Caco-2 (cell line): ENCODE measurements at regions not wholly inside any gene's neighbourhood (a gene's known extent, or its start where the extent isn't known, plus 50 kb on each side); places are given as distances from the start of the nearest gene placed in this dataset.

ENCODE experiments used
- BruUV-seq: library from RNA; stranded (reverse); fragments of 400-500 nt; replicated peaks from 2 replicates; lab custom pipeline; 2021; lab: Mats Ljungman, UMichigan
- CTCF ChIA-PET: fragments of 300-600 bp; sonication (Branson Sonifier 250); formaldehyde crosslinking; loops from one replicate; lab custom pipeline; 2022; ENCODE audit warnings: antibody characterized with exemption; lab: Charles Lee
- POLR2A ChIA-PET: fragments of 300-600 bp; sonication (Branson Sonifier 250); formaldehyde crosslinking; loops from one replicate; lab custom pipeline; 2022; ENCODE audit warnings: antibody characterized with exemption; lab: Charles Lee
- DNase-seq, 2 experiments: peaks; one replicate each; pipeline versions ENCODE4 v3.0.0 to v3.0.0-alpha.2; 2020 to 2022
- H3K27me3 ChIP-seq: replicated peaks from 2 replicates; pipeline ENCODE4 v1.6.0; 2011; ENCODE audit warnings: low read length; ENCODE audit not compliant: control insufficient read depth, insufficient read depth
- H3K36me3 ChIP-seq: 2 replicates; pipeline ENCODE4 v1.5.1; 2011; ENCODE audit warnings: low read length; ENCODE audit not compliant: control insufficient read depth, insufficient read depth
- H3K4me1 ChIP-seq: fragments of 250-450 bp; sonication (Bioruptor Pico); 2 replicates; pipeline ENCODE4 v1.5.1; 2020; ENCODE audit warnings: mild to moderate bottlenecking
- H3K4me3 ChIP-seq: 2 replicates; pipeline ENCODE4 v1.5.1; 2011; ENCODE audit warnings: low read depth, mild to moderate bottlenecking, control low read depth, low read length
- H3K9me3 ChIP-seq: fragments of 250-450 bp; sonication (Bioruptor Pico); 2 replicates; pipeline ENCODE4 v1.5.1; 2020; ENCODE audit warnings: mild to moderate bottlenecking, moderate library complexity
- H3K27ac Mint-ChIP-seq: one replicate; pipeline ENCODE4 v1.8.0; 2022; ENCODE audit warnings: mixed read lengths; ENCODE audit not compliant: unreplicated experiment
- H3K27me3 Mint-ChIP-seq: one replicate; pipeline ENCODE4 v1.8.0; 2022; ENCODE audit warnings: mixed read lengths; ENCODE audit not compliant: insufficient read depth, unreplicated experiment
- H3K36me3 Mint-ChIP-seq: one replicate; pipeline ENCODE4 v1.8.0; 2022; ENCODE audit warnings: mild to moderate bottlenecking, mixed read lengths; ENCODE audit not compliant: insufficient read depth, unreplicated experiment
- H3K4me1 Mint-ChIP-seq: one replicate; pipeline ENCODE4 v1.8.0; 2022; ENCODE audit warnings: low read depth, mixed read lengths; ENCODE audit not compliant: unreplicated experiment
- H3K4me3 Mint-ChIP-seq: one replicate; pipeline ENCODE4 v1.8.0; 2022; ENCODE audit warnings: mild to moderate bottlenecking, moderate library complexity, mixed read lengths; ENCODE audit not compliant: unreplicated experiment
- H3K9me3 Mint-ChIP-seq: one replicate; pipeline ENCODE4 v1.8.0; 2022; ENCODE audit warnings: mixed read lengths; ENCODE audit not compliant: unreplicated experiment
- intact Hi-C: fragments of 100-400 bp; cut with micrococcal nuclease; formaldehyde crosslinking; loops from one replicate; pipeline ENCODE4 v1.10.0; 2022; ENCODE audit not compliant: unreplicated experiment
- TF ChIP-seq, protein P1 (sequence below), 2 experiments: fragments of 200-600 bp in 1 of 2; IDR thresholded peaks; 1 replicate in 1 of 2; 2 replicates in 1 of 2; pipeline versions ENCODE4 v1.5.1 to v1.8.0; 2011 to 2022; ENCODE audit warnings: antibody characterized with exemption in 1 of 2, control low read depth in 1 of 2, inconsistent platforms in 1 of 2, low read depth in 1 of 2, low read length in 1 of 2, mild to moderate bottlenecking in 1 of 2, moderate library complexity in 1 of 2; ENCODE audit not compliant: insufficient read depth in 1 of 2, severe bottlenecking in 1 of 2, unreplicated experiment in 1 of 2

DNA sequence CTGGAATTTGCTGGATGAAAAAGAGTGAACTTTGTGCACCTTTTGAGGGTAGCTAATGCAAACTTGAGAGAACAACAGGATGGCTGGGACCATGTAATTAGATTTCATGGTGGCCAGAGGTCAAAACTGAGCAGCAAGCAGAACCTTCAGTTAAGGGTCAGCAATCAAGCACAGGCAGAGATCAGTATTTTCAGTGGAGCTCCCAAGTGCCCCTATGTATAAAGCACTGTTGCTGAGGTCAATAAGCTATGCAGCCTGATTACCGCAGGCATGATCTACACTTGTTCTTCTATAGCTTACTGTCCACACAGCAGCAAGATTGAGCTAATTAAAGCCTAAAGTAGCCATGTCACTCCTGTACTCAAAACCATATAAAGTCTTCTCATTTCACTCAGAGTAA, 62.1 kb upstream of the TMC1 start:
- H3K36me3 Mint-ChIP-seq, result no peaks in the 10 kb centered on the region
- Histone ChIP-seq H3K9me3 (no peaks in the 10 kb centered on the region), H3K36me3 (no peaks in the 10 kb centered on the region), H3K4me3 (no peak overlapping the region), H3K27me3 (no peaks in the 10 kb centered on the region), H3K4me1 (peaks cover 15% of the 10 kb centered on the region)
- DNase-seq, result no peak
- intact Hi-C loops, result no loop called here
- no peaks in the 10 kb centered on the region for H3K4me1 Mint-ChIP-seq
- no peaks in the 10 kb centered on the region for H3K9me3 Mint-ChIP-seq
- POLR2A ChIA-PET, result no interaction called here
- TF ChIP-seq, protein P1, sequence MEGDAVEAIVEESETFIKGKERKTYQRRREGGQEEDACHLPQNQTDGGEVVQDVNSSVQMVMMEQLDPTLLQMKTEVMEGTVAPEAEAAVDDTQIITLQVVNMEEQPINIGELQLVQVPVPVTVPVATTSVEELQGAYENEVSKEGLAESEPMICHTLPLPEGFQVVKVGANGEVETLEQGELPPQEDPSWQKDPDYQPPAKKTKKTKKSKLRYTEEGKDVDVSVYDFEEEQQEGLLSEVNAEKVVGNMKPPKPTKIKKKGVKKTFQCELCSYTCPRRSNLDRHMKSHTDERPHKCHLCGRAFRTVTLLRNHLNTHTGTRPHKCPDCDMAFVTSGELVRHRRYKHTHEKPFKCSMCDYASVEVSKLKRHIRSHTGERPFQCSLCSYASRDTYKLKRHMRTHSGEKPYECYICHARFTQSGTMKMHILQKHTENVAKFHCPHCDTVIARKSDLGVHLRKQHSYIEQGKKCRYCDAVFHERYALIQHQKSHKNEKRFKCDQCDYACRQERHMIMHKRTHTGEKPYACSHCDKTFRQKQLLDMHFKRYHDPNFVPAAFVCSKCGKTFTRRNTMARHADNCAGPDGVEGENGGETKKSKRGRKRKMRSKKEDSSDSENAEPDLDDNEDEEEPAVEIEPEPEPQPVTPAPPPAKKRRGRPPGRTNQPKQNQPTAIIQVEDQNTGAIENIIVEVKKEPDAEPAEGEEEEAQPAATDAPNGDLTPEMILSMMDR (IDR thresholded peaks at IDR 0.05; ENCODE audit: insufficient read depth in 1 of 2, low read depth in 1 of 2, low read length in 1 of 2, severe bottlenecking in 1 of 2, unreplicated experiment in 1 of 2), result no peak
- BruUV-seq, result no TSS peak
- CTCF ChIA-PET, result no interaction called here
- H3K4me3 Mint-ChIP-seq, result no peak overlapping the region
- H3K27me3 Mint-ChIP-seq, result no peaks in the 10 kb centered on the region
- H3K27ac Mint-ChIP-seq, result no peak overlapping the region

DNA sequence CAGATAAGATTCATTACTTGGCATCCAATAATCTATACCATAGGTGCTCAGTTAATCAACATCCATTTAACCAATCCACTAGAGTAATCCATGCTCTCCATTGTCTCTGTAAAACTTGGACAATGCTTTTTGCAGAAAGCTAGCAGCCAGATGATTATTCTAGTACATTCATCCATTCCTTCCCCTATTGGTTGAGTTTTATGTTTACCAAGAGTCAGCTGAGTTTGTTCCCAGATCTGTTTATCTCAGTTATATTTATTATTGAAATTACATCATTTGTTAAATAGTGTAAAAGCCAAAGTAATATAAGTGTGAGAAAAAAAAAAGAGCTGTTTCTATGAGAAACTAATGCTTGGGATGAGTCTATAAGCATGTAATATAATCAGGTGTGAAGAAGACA, 63.3 kb upstream of the TMC1 start:
- intact Hi-C loops, result no loop called here
- no TSS peak for BruUV-seq
- no peaks in the 10 kb centered on the region for H3K36me3 Mint-ChIP-seq
- CTCF ChIA-PET, result no interaction called here
- peaks cover 15% of the 10 kb centered on the region for H3K4me1 ChIP-seq
- no peaks in the 10 kb centered on the region for H3K36me3 ChIP-seq
- no peaks in the 10 kb centered on the region for H3K9me3 Mint-ChIP-seq
- no peak overlapping the region for H3K27ac Mint-ChIP-seq
- H3K4me1 Mint-ChIP-seq, result no peaks in the 10 kb centered on the region
- TF ChIP-seq, protein P1 (IDR thresholded peaks at IDR 0.05; ENCODE audit: insufficient read depth in 1 of 2, low read depth in 1 of 2, low read length in 1 of 2, severe bottlenecking in 1 of 2, unreplicated experiment in 1 of 2), result no peak
- H3K4me3 ChIP-seq, result no peak overlapping the region
- no peak overlapping the region for H3K4me3 Mint-ChIP-seq
- no peaks in the 10 kb centered on the region for H3K9me3 ChIP-seq
- no peaks in the 10 kb centered on the region for H3K27me3 ChIP-seq
- no peaks in the 10 kb centered on the region for H3K27me3 Mint-ChIP-seq
- no peak for DNase-seq
- POLR2A ChIA-PET, result no interaction called here

DNA sequence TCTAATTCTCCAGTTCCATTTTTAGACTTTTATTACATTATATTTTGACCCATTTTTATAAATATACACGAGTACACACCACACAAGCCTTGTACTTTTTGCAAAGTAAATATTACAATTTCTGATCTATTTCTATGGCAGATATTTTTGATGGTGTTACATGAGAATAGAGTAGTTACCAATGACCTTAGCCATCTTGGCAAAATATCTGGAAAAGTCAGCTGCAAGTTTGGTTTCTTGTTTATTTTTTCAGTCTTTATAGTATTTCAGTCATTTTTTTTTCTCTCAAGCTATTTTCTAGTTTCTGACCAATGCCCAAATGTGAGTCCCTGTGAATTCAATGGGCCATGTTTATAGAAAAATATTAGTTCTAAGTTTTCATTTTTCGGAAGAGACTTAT, 64.0 kb upstream of the TMC1 start:
- intact Hi-C loops, result no loop called here
- POLR2A ChIA-PET, result no interaction called here

More for the DNA sequence above, 64.0 kb upstream of the TMC1 start:
- no peaks in the 10 kb centered on the region for H3K36me3 ChIP-seq
- H3K27me3 ChIP-seq, result no peaks in the 10 kb centered on the region
- TF ChIP-seq, protein P1 (IDR thresholded peaks at IDR 0.05; ENCODE audit: insufficient read depth in 1 of 2, low read depth in 1 of 2, low read length in 1 of 2, severe bottlenecking in 1 of 2, unreplicated experiment in 1 of 2), result no peak
- Mint-ChIP-seq H3K4me1 (no peaks in the 10 kb centered on the region), H3K4me3 (no peak overlapping the region), H3K27ac (no peak overlapping the region), H3K9me3 (no peaks in the 10 kb centered on the region), H3K36me3 (no peaks in the 10 kb centered on the region), H3K27me3 (no peaks in the 10 kb centered on the region)
- peaks cover 10% of the 10 kb centered on the region for H3K4me1 ChIP-seq
- no peak overlapping the region for H3K4me3 ChIP-seq
- no peak for DNase-seq
- no peaks in the 10 kb centered on the region for H3K9me3 ChIP-seq
- BruUV-seq, result no TSS peak
- CTCF ChIA-PET, result no interaction called here
